Upper lobe of left lung (tissue), 6 donors: ENCODE measurements at regions not wholly inside any gene's neighbourhood (a gene's known extent, or its start where the extent isn't known, plus 50 kb on each side); places are given as distances from the start of the nearest gene placed in this dataset.

ENCODE experiments used
- ATAC-seq, 2 donors: fragments of 200-7000 bp; cut with Tn5 transposase; one replicate each; pipeline ENCODE4 v1.9.1; 2022; ENCODE audit warnings: mild to moderate bottlenecking in 2 of 2, moderate library complexity in 2 of 2; ENCODE audit not compliant: low FRiP score in 2 of 2
- DNase-seq, 2 donors: peaks; one replicate each; pipeline ENCODE4 v3.0.0-alpha.2; 2019 to 2020
- H3K27ac ChIP-seq, 4 donors: fragments of 200-600 bp; sonication (generic); one replicate each; pipeline ENCODE4 v1.5.1; 2016 to 2019
- H3K27me3 ChIP-seq, 4 donors: fragments of 200-600 bp; sonication (generic); one replicate each; pipeline ENCODE4 v1.5.1; 2017 to 2019
- H3K36me3 ChIP-seq, 4 donors: fragments of 200-600 bp; sonication (generic); one replicate each; pipeline ENCODE4 v1.5.1; 2016 to 2019
- H3K4me1 ChIP-seq, 4 donors: fragments of 200-600 bp; sonication (generic); one replicate each; pipeline ENCODE4 v1.5.1; 2018 to 2019
- H3K4me3 ChIP-seq, 4 donors: fragments of 200-600 bp; sonication (generic); one replicate each; pipeline ENCODE4 v1.5.1; 2017 to 2019; ENCODE audit warnings: mild to moderate bottlenecking in 2 of 4, moderate library complexity in 1 of 4
- H3K9me3 ChIP-seq, 4 donors: fragments of 200-600 bp; sonication (generic); one replicate each; pipeline ENCODE4 v1.5.1; 2018 to 2019
- CTCF ChIP-seq, 6 experiments: fragments of 450-650 bp in 4 of 6; fragments of 200-600 bp in 2 of 6; sonication (generic) in 2 of 6; IDR thresholded peaks; one replicate each; pipeline ENCODE4 v1.5.1; 2016 to 2019; ENCODE audit warnings: antibody characterized with exemption in 6 of 6
- EP300 ChIP-seq, 4 donors: sonication (generic); formaldehyde crosslinking; IDR thresholded peaks; one replicate each; pipeline ENCODE4 v1.5.1; 2017; ENCODE audit warnings: antibody characterized with exemption in 4 of 4, control low read depth in 2 of 4
- POLR2A ChIP-seq, 4 donors: fragments of 450-650 bp; IDR thresholded peaks; one replicate each; pipeline ENCODE4 v1.5.1; 2016 to 2017; ENCODE audit warnings: antibody characterized with exemption in 4 of 4, mild to moderate bottlenecking in 2 of 4
- POLR2AphosphoS5 ChIP-seq, 2 donors: sonication (generic); formaldehyde crosslinking; IDR thresholded peaks; one replicate each; pipeline ENCODE4 v1.5.1; 2017; ENCODE audit warnings: antibody characterized with exemption in 2 of 2
- WGBS, 2 donors: methylation state at CpG; one replicate each; pipeline ENCODE4 v1.1.5; 2017 to 2018; 5-methylcytosine and 5-hydroxymethylcytosine counted together
- donor health status: DM: no; HTN: no; CAD: no; lungs with moderate emphysema.
- donor health status: DM: no; HTN: yes; CAD: no; lungs with severe emphysema.

GRCh38 chr3:79983118-79983517 is 215.3 kb upstream of the ROBO1 start:
- no peaks in the 10 kb centered on the region for H3K27me3 ChIP-seq
- H3K36me3 ChIP-seq, result no peaks in the 10 kb centered on the region
- H3K4me3 ChIP-seq, result no peak overlapping the region
- ATAC-seq (no peak), DNase-seq (no peak)
- TF ChIP-seq POLR2A (IDR thresholded peaks at IDR 0.05) (no peak), EP300 (IDR thresholded peaks at IDR 0.05) (no peak), POLR2AphosphoS5 (IDR thresholded peaks at IDR 0.05) (no peak), CTCF (IDR thresholded peaks at IDR 0.05) (no peak)
- no peaks in the 10 kb centered on the region for H3K4me1 ChIP-seq
- H3K9me3 ChIP-seq, result no peaks in the 10 kb centered on the region
- WGBS, 2 donors, result 29 to 38% methylated on average over 1 of the region's 1 CpG
- no peak overlapping the region for H3K27ac ChIP-seq

- Histone ChIP-seq H3K9me3 (no peaks in the 10 kb centered on the region), H3K27ac (no peak overlapping the region), H3K27me3 (no peaks in the 10 kb centered on the region), H3K36me3 (no peaks in the 10 kb centered on the region), H3K4me1 (no peaks in the 10 kb centered on the region), H3K4me3 (no peak overlapping the region)
- no peak for TF ChIP-seq POLR2A (IDR thresholded peaks at IDR 0.05)
- TF ChIP-seq EP300 (IDR thresholded peaks at IDR 0.05), result no peak
- no peak for TF ChIP-seq POLR2AphosphoS5 (IDR thresholded peaks at IDR 0.05)
- TF ChIP-seq CTCF (IDR thresholded peaks at IDR 0.05), result no peak
- DNase-seq (no peak), ATAC-seq (no peak)
- 92 to 97% methylated on average over 3 of the region's 3 CpGs for WGBS, 2 donors
Measured at GRCh38 chr3:79979990-79980389, 212.2 kb upstream of the ROBO1 start.

DNA sequence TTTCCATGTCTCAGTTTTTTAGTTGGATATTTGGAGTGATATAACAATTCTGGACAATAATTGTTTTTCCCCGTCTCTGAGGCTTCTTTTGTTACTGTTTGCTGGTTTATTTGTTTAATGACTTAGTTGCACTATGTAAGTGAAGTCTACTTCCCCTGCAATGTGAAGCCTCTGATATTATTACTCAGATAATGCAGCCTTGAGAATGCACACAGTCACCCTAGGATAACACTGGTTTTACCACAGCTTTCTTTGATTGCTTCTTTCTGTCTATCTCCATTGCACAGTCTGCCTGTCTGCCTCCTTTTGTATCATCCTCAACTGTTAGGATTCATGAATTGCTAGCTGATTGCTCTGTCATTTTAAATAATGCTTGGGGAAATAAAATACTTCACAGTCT is 208.7 kb upstream of the ROBO1 start:
- no peaks in the 10 kb centered on the region for H3K36me3 ChIP-seq
- ATAC-seq, result no peak

GRCh38 chr3:79973917-79974595 is 206.3 kb upstream of the ROBO1 start:
- no peak for DNase-seq

More for the DNA sequence above, 208.7 kb upstream of the ROBO1 start:
- TF ChIP-seq EP300 (IDR thresholded peaks at IDR 0.05) (no peak), POLR2AphosphoS5 (IDR thresholded peaks at IDR 0.05) (no peak), POLR2A (IDR thresholded peaks at IDR 0.05) (no peak), CTCF (IDR thresholded peaks at IDR 0.05) (no peak)
- no peak overlapping the region for H3K4me3 ChIP-seq
- H3K9me3 ChIP-seq, result no peaks in the 10 kb centered on the region
- H3K4me1 ChIP-seq, result no peaks in the 10 kb centered on the region
- H3K27ac ChIP-seq, result no peak overlapping the region
- WGBS, 2 donors, result 73 to 80% methylated on average over 1 of the region's 1 CpG
- H3K27me3 ChIP-seq, result no peaks in the 10 kb centered on the region
- no peak for DNase-seq

More at GRCh38 chr3:79973917-79974595, 206.3 kb upstream of the ROBO1 start:
- Histone ChIP-seq H3K27me3 (no peaks in the 10 kb centered on the region), H3K4me3 (no peak overlapping the region), H3K9me3 (no peaks in the 10 kb centered on the region), H3K27ac (no peak overlapping the region), H3K4me1 (no peaks in the 10 kb centered on the region), H3K36me3 (no peaks in the 10 kb centered on the region)
- TF ChIP-seq EP300 (IDR thresholded peaks at IDR 0.05) (no peak), POLR2A (IDR thresholded peaks at IDR 0.05) (no peak), POLR2AphosphoS5 (IDR thresholded peaks at IDR 0.05) (no peak), CTCF (IDR thresholded peaks at IDR 0.05) (no peak)
- no peak for ATAC-seq
- 76 to 81% methylated on average over 5 of the region's 5 CpGs for WGBS, 2 donors
